ENCODE measurements at regions not wholly inside any gene's neighbourhood (a gene's known extent, or its start where the extent isn't known, plus 50 kb on each side); places are given as distances from the start of the nearest gene placed in this dataset.

DNA sequence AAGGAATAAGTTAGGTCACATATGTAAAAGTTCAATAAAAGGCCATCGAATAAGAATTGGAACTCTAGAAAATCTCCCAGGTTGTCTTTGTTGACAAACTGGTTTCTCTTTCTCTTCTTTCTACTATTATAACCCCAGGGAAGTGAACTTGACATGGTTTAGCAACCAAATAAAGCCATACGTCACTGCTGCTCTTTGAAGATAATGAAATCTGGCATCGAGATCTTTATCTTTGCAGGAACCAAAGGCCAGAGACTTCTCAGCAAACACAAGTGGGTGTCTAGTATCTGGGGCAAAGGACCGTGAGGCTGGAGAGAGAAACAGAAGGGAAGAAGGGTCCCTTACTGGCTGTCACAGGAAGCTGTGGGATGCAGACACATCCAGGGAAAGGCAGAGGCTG is 286.7 kb upstream of the CDYL start:
- ChIA-PET CTCF (no interaction called here), POLR2A (no interaction called here)
- DNase-seq (ENCODE audit: extremely low spot score) = no peak
- TF ChIP-seq, protein P1, sequence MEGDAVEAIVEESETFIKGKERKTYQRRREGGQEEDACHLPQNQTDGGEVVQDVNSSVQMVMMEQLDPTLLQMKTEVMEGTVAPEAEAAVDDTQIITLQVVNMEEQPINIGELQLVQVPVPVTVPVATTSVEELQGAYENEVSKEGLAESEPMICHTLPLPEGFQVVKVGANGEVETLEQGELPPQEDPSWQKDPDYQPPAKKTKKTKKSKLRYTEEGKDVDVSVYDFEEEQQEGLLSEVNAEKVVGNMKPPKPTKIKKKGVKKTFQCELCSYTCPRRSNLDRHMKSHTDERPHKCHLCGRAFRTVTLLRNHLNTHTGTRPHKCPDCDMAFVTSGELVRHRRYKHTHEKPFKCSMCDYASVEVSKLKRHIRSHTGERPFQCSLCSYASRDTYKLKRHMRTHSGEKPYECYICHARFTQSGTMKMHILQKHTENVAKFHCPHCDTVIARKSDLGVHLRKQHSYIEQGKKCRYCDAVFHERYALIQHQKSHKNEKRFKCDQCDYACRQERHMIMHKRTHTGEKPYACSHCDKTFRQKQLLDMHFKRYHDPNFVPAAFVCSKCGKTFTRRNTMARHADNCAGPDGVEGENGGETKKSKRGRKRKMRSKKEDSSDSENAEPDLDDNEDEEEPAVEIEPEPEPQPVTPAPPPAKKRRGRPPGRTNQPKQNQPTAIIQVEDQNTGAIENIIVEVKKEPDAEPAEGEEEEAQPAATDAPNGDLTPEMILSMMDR (IDR thresholded peaks at IDR 0.05; ENCODE audit: control extremely low read depth, extremely low read depth, low read depth, missing control alignments) = no peak

DNA sequence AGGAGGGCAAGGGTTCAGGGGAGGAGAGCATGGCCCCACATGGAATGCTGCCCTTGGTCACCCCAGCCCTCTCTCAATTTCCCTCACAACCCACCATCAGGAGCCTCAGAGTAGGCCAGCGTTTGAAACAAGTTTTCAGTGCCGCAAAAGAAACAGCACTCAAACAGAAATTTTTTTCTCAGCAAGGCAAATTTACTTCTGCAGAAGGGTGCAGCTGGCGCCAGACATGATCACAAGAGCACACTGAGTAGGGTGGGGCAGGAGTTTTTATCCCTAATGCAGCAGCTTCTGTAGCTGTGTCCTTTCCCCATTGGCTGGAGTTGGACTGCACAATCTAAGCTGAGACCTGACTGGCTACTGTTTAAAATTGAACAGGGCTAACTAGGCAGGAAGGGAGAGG is 287.8 kb upstream of the CDYL start:
- DNase-seq (ENCODE audit: extremely low spot score) = no peak
- TF ChIP-seq, protein P1 (IDR thresholded peaks at IDR 0.05; ENCODE audit: control extremely low read depth, extremely low read depth, low read depth, missing control alignments) = no peak
- POLR2A ChIA-PET = no interaction called here
- CTCF ChIA-PET = no interaction called here

DNA sequence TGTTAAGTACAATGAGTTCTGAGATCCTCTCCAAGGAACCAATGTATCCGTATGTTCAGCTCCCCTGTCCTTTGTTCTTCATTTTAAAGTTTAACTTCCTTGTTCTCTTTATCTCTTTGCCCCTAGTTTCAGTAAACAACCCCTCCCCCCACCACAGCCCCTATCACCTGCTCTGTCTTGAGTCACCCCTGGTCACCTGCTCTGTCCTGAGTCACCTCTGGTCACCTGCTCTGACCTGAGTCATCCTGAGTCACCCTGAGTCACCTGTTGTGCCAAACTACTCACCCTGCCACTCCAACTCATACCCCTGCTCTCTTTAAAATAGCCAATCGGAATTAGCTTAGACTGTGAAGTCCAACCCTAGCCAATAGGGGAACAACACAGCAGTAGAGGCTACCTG is 288.7 kb upstream of the CDYL start:
- CTCF ChIA-PET = interaction anchor here (0.9 kb wide), 1 partner anchor 17 kb away, joined by 3 read pairs; no protein-coding TSS in a partner anchor
- DNase-seq (ENCODE audit: extremely low spot score) = no peak
- POLR2A ChIA-PET = no interaction called here
- TF ChIP-seq, protein P1 (IDR thresholded peaks at IDR 0.05; ENCODE audit: control extremely low read depth, extremely low read depth, low read depth, missing control alignments) = no peak

DNA sequence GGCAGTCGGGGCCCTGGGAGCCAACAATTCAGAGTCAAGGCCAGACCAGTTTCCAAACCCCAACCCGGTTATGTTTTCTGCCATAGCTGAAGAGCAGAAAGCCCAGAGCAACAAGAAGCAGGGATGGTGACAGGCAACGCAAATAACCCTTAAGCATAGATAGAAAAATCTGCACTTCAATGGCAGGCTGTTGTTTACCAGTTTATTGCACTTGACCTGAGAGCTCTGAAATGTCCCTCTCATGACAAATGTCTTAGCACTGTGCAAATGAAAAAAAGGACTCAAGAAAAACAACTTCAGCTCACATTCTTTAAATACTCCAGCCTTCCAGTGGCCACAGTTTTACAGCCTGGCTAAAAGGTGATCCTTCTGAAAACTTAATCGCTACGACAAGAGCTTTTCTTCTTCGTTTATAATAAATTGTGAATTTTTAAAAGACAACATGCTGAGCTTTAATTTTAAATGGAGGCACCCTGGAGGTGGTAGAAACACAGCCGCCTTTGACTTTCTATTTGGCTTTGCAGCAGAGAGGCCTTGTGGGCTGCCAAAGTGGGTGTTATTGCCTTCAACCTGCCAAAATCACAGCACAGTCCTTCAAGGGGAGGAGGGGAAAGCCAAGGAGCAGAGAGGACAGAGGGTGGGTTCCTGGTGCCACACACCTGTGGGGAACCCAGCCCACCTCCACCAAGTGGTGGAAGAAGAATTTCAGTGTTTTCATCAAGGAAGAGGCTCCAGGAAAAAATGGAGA is 289.5 kb upstream of the CDYL start:
- POLR2A ChIA-PET = no interaction called here
- CTCF ChIA-PET = interaction anchor here (0.9 to 1.3 kb wide), 2 partner anchors 17 to 34 kb away, joined by 3 read pairs; no protein-coding TSS in a partner anchor
- TF ChIP-seq, protein P1 (IDR thresholded peaks at IDR 0.05; ENCODE audit: control extremely low read depth, extremely low read depth, low read depth, missing control alignments) = no peak
- no peak for DNase-seq (ENCODE audit: extremely low spot score)

DNA sequence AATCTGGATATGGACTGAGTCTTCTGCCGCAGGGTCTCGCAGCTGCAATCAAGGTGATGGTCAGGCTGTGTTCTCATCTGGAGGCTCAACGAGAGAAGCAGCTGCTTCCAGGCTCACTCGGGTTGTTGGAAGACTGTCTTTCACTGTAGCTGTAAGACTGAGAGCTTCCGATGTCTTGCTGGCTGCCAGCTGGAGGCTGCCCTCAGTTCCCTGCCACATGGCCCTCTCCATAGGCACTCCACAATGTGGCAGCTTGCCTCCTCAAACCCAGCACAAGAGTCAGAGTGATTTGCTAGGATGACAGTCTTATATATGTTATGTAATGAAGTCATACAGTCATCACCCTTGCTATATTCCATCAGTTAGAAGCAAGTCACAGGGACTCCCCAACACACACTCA is 290.5 kb upstream of the CDYL start:
- POLR2A ChIA-PET = no interaction called here
- TF ChIP-seq, protein P1 (IDR thresholded peaks at IDR 0.05; ENCODE audit: control extremely low read depth, extremely low read depth, low read depth, missing control alignments) = no peak
- no peak for DNase-seq (ENCODE audit: extremely low spot score)
- CTCF ChIA-PET = interaction anchor here (0.8 to 1.3 kb wide), 2 partner anchors 23 to 33 kb away, joined by 3 read pairs; no protein-coding TSS in a partner anchor

DNA sequence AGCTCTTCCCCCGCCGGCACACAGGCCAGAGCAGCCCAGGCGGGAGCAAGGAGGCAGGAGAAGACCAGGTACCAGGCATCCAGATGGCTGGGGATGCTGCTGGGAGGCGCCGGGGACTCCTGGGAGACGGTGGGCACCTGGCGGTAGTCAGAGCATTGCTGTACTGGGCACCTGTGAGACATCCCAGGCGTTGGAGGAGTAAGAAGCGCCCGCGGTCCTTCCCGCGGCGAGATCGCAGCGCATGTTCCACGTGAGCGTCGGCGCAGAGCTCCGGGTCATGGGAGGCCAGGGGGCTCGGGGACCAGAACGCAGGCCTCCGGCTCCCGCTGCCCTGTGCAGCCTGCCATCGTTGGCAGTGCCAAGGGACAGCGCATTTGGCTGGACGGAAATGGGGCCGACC is 293.7 kb upstream of the CDYL start:
- DNase-seq (ENCODE audit: extremely low spot score) = no peak
- TF ChIP-seq, protein P1 (IDR thresholded peaks at IDR 0.05; ENCODE audit: control extremely low read depth, extremely low read depth, low read depth, missing control alignments) = no peak
- CTCF ChIA-PET = no interaction called here
- POLR2A ChIA-PET = no interaction called here

All from GM10248 (cell line).